ENCODE measurements at regions not wholly inside any gene's neighbourhood (a gene's known extent, or its start where the extent isn't known, plus 50 kb on each side); places are given as distances from the start of the nearest gene placed in this dataset.

- TF ChIP-seq CEBPB (IDR thresholded peaks at IDR 0.05) (no peak), REST (IDR thresholded peaks at IDR 0.05; ENCODE audit: low read depth) (no peak), USF1 (IDR thresholded peaks at IDR 0.05) (no peak), TEAD4 (IDR thresholded peaks at IDR 0.05) (no peak), EGR1 (IDR thresholded peaks at IDR 0.05) (no peak), EP300 (IDR thresholded peaks at IDR 0.05; ENCODE audit: borderline replicate concordance) (no peak), NFIC (IDR thresholded peaks at IDR 0.05) (no peak), TCF12 (IDR thresholded peaks at IDR 0.05; ENCODE audit: low read depth) (no peak), FOXM1 (IDR thresholded peaks at IDR 0.05; ENCODE audit: borderline replicate concordance, low read depth) (no peak), CREB1 (IDR thresholded peaks at IDR 0.05; ENCODE audit: low read depth) (no peak), RAD21 (IDR thresholded peaks at IDR 0.05; ENCODE audit: low read depth) (no peak), MAX (IDR thresholded peaks at IDR 0.05) (no peak)
Observed at GRCh38 chr1:93777255-93777654, 95.6 kb upstream of the BCAR3 start.

- TF ChIP-seq EGR1 (IDR thresholded peaks at IDR 0.05), result no peak
- no peak for TF ChIP-seq CREB1 (IDR thresholded peaks at IDR 0.05; ENCODE audit: low read depth)
- no peak for TF ChIP-seq MAX (IDR thresholded peaks at IDR 0.05)
- 0 out of 2 replicates have a peak, but pooled peaks have one; percentile 10 for TF ChIP-seq USF1 (IDR thresholded peaks at IDR 0.05)
- TF ChIP-seq YY1 (IDR thresholded peaks at IDR 0.05; ENCODE audit: low read depth), result no peak
Observed at GRCh38 chr1:93776728-93777127, 95.1 kb upstream of the BCAR3 start.

GRCh38 chr1:93775224-93775623 is 93.6 kb upstream of the BCAR3 start:
- peak; percentile 13; the same call in 1 of the 2 replicates for TF ChIP-seq MAX (IDR thresholded peaks at IDR 0.05)
- TF ChIP-seq TCF12 (IDR thresholded peaks at IDR 0.05; ENCODE audit: low read depth), result no peak

GRCh38 chr1:93774707-93775106 is 93.1 kb upstream of the BCAR3 start:
- TF ChIP-seq MAX (IDR thresholded peaks at IDR 0.05), result no peak
- no peak for TF ChIP-seq CREB1 (IDR thresholded peaks at IDR 0.05; ENCODE audit: low read depth)
- TF ChIP-seq TAF1 (IDR thresholded peaks at IDR 0.05; ENCODE audit: low read depth), result no peak
- no peak for TF ChIP-seq USF1 (IDR thresholded peaks at IDR 0.05)

- no peak for TF ChIP-seq FOXM1 (IDR thresholded peaks at IDR 0.05; ENCODE audit: borderline replicate concordance, low read depth)
- no peak for TF ChIP-seq TAF1 (IDR thresholded peaks at IDR 0.05; ENCODE audit: low read depth)
Observed at GRCh38 chr1:93773049-93773838, 91.6 kb upstream of the BCAR3 start.

GRCh38 chr1:93771843-93772242 is 90.2 kb upstream of the BCAR3 start:
- TF ChIP-seq TCF12 (IDR thresholded peaks at IDR 0.05; ENCODE audit: low read depth) (no peak), ZBTB7A (IDR thresholded peaks at IDR 0.05; ENCODE audit: low read depth) (no peak), FOXM1 (IDR thresholded peaks at IDR 0.05; ENCODE audit: borderline replicate concordance, low read depth) (no peak), YY1 (IDR thresholded peaks at IDR 0.05; ENCODE audit: low read depth) (no peak), NFIC (IDR thresholded peaks at IDR 0.05) (no peak), EGR1 (IDR thresholded peaks at IDR 0.05) (no peak), MAX (IDR thresholded peaks at IDR 0.05) (no peak), TEAD4 (IDR thresholded peaks at IDR 0.05) (no peak), TAF1 (IDR thresholded peaks at IDR 0.05; ENCODE audit: low read depth) (no peak)

- TF ChIP-seq TCF12 (IDR thresholded peaks at IDR 0.05; ENCODE audit: low read depth) (no peak), REST (IDR thresholded peaks at IDR 0.05; ENCODE audit: low read depth) (peak; percentile 88), TAF1 (IDR thresholded peaks at IDR 0.05; ENCODE audit: low read depth) (no peak), YY1 (IDR thresholded peaks at IDR 0.05; ENCODE audit: low read depth) (peak; percentile 80)
Observed at GRCh38 chr1:93770640-93771039, 89.0 kb upstream of the BCAR3 start.
